ENCODE measurements at regions not wholly inside any gene's neighbourhood (a gene's known extent, or its start where the extent isn't known, plus 50 kb on each side); places are given as distances from the start of the nearest gene placed in this dataset.

DNA sequence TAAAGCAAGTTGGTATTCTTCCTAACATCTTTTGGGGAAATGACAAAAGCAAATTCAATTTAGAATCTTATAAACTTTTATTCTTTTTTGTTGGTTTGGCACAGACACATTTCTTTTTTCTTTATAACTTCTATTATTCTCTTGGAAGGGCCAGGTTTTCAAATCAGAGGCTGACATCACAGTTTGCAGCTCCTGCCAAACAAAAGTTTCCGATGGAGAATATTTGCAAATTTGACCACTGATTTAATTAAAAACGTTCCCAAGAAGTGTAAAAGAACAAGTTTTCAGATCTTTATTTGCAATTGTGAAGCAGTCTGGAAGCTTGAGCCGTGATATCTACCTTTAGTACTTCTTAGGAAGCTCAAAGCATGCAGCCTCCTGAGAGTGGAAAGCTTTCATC, 53.8 kb upstream of the CD83 start:
- no peak for DNase-seq (ENCODE audit: low read depth in 2 of 2, low spot score in 1 of 2)

DNA sequence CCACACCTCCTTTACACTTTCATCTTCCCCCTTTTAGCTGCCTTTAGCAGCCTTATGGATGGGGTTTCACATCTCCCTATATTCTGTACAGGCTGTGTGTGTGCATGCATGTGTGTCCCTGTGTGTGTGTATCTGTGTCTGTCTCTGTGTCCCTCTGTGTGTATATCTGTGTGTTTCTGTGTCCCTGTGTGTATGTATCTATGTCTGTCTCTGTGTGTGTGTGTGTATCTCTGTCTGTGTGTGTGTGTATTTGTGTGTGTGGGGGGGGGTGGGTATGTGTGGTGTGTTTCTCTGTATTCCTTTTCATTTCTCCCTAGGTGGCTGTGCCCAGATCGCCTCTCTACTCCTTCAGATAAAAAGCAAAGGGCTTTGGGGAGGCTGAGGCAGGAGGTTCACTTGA, 52.2 kb upstream of the CD83 start:
- no peak for DNase-seq (ENCODE audit: low read depth in 2 of 2, low spot score in 1 of 2)

DNA sequence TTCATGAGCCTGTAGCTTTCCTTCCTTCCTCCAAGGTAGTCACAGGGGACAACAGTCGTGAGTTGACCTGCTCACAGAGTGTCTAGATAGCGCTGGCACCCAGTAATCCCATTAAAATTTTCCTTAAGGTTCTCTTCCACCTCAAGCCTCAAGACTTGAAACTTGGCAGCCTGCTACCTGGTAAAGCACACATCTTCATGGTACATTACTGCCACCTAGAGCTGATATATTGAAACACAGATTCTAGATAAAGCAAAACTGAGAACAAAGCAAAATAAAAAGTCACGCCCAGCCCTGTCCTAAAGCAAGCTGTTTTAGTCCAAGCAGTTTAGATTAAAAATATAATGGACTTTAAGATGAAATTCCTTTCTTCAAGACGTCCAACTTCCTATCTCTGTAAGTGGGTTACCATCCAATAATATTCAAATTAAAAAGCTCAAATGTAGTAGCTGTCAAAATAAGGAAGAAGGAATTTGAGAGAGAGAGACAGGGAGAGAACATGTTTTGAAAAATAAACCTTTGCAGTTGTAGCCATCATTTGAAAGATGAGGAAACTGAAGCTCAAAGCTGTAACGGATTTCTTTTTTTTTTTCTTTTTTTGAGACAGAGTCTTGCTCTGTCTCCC, 50.7 kb upstream of the CD83 start:
- no peak for DNase-seq (ENCODE audit: low read depth in 2 of 2, low spot score in 1 of 2)

DNA sequence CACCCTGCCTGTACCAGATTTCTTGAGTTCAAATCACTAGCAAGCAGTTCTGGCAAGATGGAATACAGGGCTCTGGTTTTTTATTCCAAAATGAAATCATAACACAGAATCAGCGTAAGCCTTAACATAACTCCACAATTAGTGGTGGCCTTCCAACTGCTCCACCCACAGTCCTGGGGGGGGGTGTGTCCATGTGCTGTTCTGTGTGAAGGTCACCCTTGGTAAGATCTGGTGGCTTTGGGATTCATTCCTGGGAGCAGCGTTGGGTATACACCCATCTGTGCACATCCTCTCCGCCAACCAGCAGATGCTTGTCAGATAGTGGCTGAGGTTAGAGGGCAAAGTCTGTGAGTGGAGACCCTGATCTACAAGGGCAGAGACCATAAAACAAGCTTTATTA, 49.9 kb upstream of the CD83 start:
- no peak for DNase-seq (ENCODE audit: low read depth in 2 of 2, low spot score in 1 of 2)
